GM23338 (cell line): ENCODE measurements at regions not wholly inside any gene's neighbourhood (a gene's known extent, or its start where the extent isn't known, plus 50 kb on each side); places are given as distances from the start of the nearest gene placed in this dataset.

ENCODE experiments used
- ATAC-seq: fragments of 200-7000 bp; cut with Tn5 transposase; 3 replicates; pipeline ENCODE4 v1.9.1; 2020
- DNase-seq: peaks from one replicate; pipeline ENCODE4 v3.0.0-alpha.2; 2015; ENCODE audit warnings: low spot score
- H2AFZ ChIP-seq: fragments of 200-600 bp; sonication (generic); 2 replicates; pipeline ENCODE4 v1.8.0; 2016; ENCODE audit warnings: antibody characterized with exemption, mild to moderate bottlenecking, moderate library complexity
- H3F3A ChIP-seq: fragments of 200-600 bp; sonication (generic); replicated peaks from 2 replicates; pipeline ENCODE4 v1.8.0; 2017; ENCODE audit warnings: antibody characterized with exemption, mixed run types, low read depth
- H3K27ac ChIP-seq: fragments of 200-600 bp; sonication (generic); 2 replicates; pipeline ENCODE4 v1.6.1; 2016; ENCODE audit warnings: low read depth
- H3K27me3 ChIP-seq: fragments of 200-600 bp; sonication (generic); 2 replicates; pipeline ENCODE4 v1.8.0; 2016; ENCODE audit warnings: mild to moderate bottlenecking, mixed run types, moderate library complexity; ENCODE audit not compliant: insufficient read depth
- H3K36me3 ChIP-seq: fragments of 200-600 bp; sonication (generic); 2 replicates; pipeline ENCODE4 v1.8.0; 2016; ENCODE audit warnings: mild to moderate bottlenecking; ENCODE audit not compliant: insufficient read depth
- H3K4me1 ChIP-seq: fragments of 200-600 bp; sonication (generic); 2 replicates; pipeline ENCODE4 v1.8.0; 2016; ENCODE audit warnings: mild to moderate bottlenecking, moderate library complexity; ENCODE audit not compliant: insufficient read depth
- H3K4me2 ChIP-seq: fragments of 200-600 bp; sonication (generic); 2 replicates; pipeline ENCODE4 v1.7.1; 2017; ENCODE audit warnings: mixed run types
- H3K4me3 ChIP-seq: fragments of 200-600 bp; sonication (generic); 2 replicates; pipeline ENCODE4 v1.6.1; 2016; ENCODE audit warnings: mixed run types
- H3K79me2 ChIP-seq: fragments of 200-600 bp; sonication (generic); replicated peaks from 2 replicates; pipeline ENCODE4 v1.8.0; 2017; ENCODE audit warnings: mild to moderate bottlenecking; ENCODE audit not compliant: insufficient read depth
- H3K9me2 ChIP-seq: fragments of 200-600 bp; sonication (generic); 2 replicates; pipeline ENCODE4 v1.8.0; 2017; ENCODE audit not compliant: insufficient read depth
- H4K20me1 ChIP-seq: fragments of 200-600 bp; sonication (generic); replicated peaks from 2 replicates; pipeline ENCODE4 v1.8.0; 2017; ENCODE audit warnings: mild to moderate bottlenecking; ENCODE audit not compliant: insufficient read depth
- H3K27ac Mint-ChIP-seq: 2 replicates; pipeline ENCODE4 v1.8.0; 2020; ENCODE audit warnings: inconsistent platforms, mild to moderate bottlenecking, moderate library complexity, mixed read lengths
- H3K27me3 Mint-ChIP-seq: 3 replicates; pipeline ENCODE4 v1.8.0; 2022; ENCODE audit warnings: low read depth, mild to moderate bottlenecking, moderate library complexity, mixed read lengths, inconsistent platforms; ENCODE audit not compliant: insufficient read depth, poor library complexity
- H3K36me3 Mint-ChIP-seq: 3 replicates; pipeline ENCODE4 v1.8.0; 2021; ENCODE audit warnings: low read depth, mild to moderate bottlenecking, inconsistent platforms, moderate library complexity, mixed read lengths
- H3K4me1 Mint-ChIP-seq: 3 replicates; pipeline ENCODE4 v1.8.0; 2020; ENCODE audit warnings: mild to moderate bottlenecking, inconsistent platforms, mixed read lengths
- H3K4me3 Mint-ChIP-seq: 3 replicates; pipeline ENCODE4 v1.8.0; 2021; ENCODE audit warnings: moderate library complexity, mild to moderate bottlenecking, inconsistent platforms, mixed read lengths
- H3K9me3 Mint-ChIP-seq: 3 replicates; pipeline ENCODE4 v1.8.0; 2020; ENCODE audit warnings: moderate library complexity, mild to moderate bottlenecking, inconsistent platforms, mixed read lengths
- CREB1 ChIP-seq: fragments of 250-450 bp; sonication (Bioruptor Pico); IDR thresholded peaks from 2 replicates; pipeline ENCODE4 v1.5.0; 2020; ENCODE audit warnings: low read depth, mild to moderate bottlenecking, moderate library complexity
- CTCF ChIP-seq, 2 experiments: fragments of 200-600 bp in 1 of 2; sonication (generic) in 1 of 2; conservative IDR thresholded peaks; 2 replicates each; pipeline versions ENCODE4 v1.5.1 to v1.6.1; 2016 to 2017; ENCODE audit warnings: antibody characterized with exemption in 2 of 2, low read depth in 2 of 2, mild to moderate bottlenecking in 2 of 2, moderate library complexity in 1 of 2
- ETS1 ChIP-seq: IDR thresholded peaks from 2 replicates; pipeline ENCODE4 v1.6.1; 2016; ENCODE audit warnings: antibody characterized with exemption
- EZH2 ChIP-seq: fragments of 200-600 bp; sonication (generic); IDR thresholded peaks from one replicate; pipeline ENCODE4 v1.8.0; 2017; ENCODE audit warnings: antibody characterized with exemption, mild to moderate bottlenecking, low read depth; ENCODE audit not compliant: unreplicated experiment
- EZH2phosphoT487 ChIP-seq: fragments of 200-600 bp; sonication (generic); IDR thresholded peaks from one replicate; pipeline ENCODE4 v1.8.1; 2018; ENCODE audit warnings: antibody characterized with exemption; ENCODE audit not compliant: unreplicated experiment
- JUNB ChIP-seq: IDR thresholded peaks from one replicate; pipeline ENCODE4 v1.6.1; 2016; ENCODE audit warnings: antibody characterized with exemption; ENCODE audit not compliant: unreplicated experiment
- NANOG ChIP-seq: IDR thresholded peaks from 2 replicates; pipeline ENCODE4 v1.6.1; 2016; ENCODE audit warnings: antibody characterized with exemption, borderline replicate concordance
- POLR2AphosphoS5 ChIP-seq: IDR thresholded peaks from 2 replicates; pipeline ENCODE4 v1.6.1; 2016; ENCODE audit warnings: antibody characterized with exemption, low read depth
- REST ChIP-seq: IDR thresholded peaks from one replicate; pipeline ENCODE4 v1.6.1; 2018; ENCODE audit warnings: antibody characterized with exemption; ENCODE audit not compliant: unreplicated experiment
- STAT1 ChIP-seq: IDR thresholded peaks from one replicate; pipeline ENCODE4 v1.6.1; 2016; ENCODE audit warnings: antibody characterized with exemption; ENCODE audit not compliant: unreplicated experiment
- ZNF114 ChIP-seq: fragments of 250-450 bp; sonication (Bioruptor Pico); IDR thresholded peaks from 2 replicates; pipeline ENCODE4 v1.5.0; 2020; ENCODE audit warnings: mild to moderate bottlenecking, moderate library complexity

GRCh38 chr2:37460896-37461229, 116.4 kb downstream of the QPCT start:
- ATAC-seq (no peak), DNase-seq (no peak)
- Histone ChIP-seq H3K4me1 (no peaks in the 10 kb centered on the region), H4K20me1 (no peaks in the 10 kb centered on the region), H3K27ac (no peak overlapping the region), H3F3A (no peaks in the 10 kb centered on the region), H3K9me2 (no peaks in the 10 kb centered on the region), H3K4me3 (no peak overlapping the region), H2AFZ (no peak overlapping the region), H3K79me2 (no peaks in the 10 kb centered on the region), H3K36me3 (no peaks in the 10 kb centered on the region), H3K4me2 (no peak overlapping the region), H3K27me3 (no peaks in the 10 kb centered on the region)
- H3K36me3 Mint-ChIP-seq = no peaks in the 10 kb centered on the region
- TF ChIP-seq CTCF (conservative IDR thresholded peaks at IDR 0.05; ENCODE audit: low read depth in 2 of 2) (no peak), ZNF114 (CRISPR knock-in tag) (no peak), CREB1 (CRISPR knock-in tag) (no peak), EZH2phosphoT487 (no peak), STAT1 (no peak), NANOG (no peak), POLR2AphosphoS5 (no peak), REST (no peak)
- H3K27me3 Mint-ChIP-seq = peaks cover 2% of the 10 kb centered on the region
- no peak overlapping the region for H3K4me3 Mint-ChIP-seq
- peaks cover 2% of the 10 kb centered on the region; the same call in 2 of the 3 replicates for H3K4me1 Mint-ChIP-seq
- no peaks in the 10 kb centered on the region for H3K9me3 Mint-ChIP-seq
- no peak overlapping the region for H3K27ac Mint-ChIP-seq

- no peak overlapping the region for H3K4me3 Mint-ChIP-seq
- Histone ChIP-seq H3F3A (no peaks in the 10 kb centered on the region), H3K9me2 (no peaks in the 10 kb centered on the region; the same call in 1 of the 2 replicates), H3K4me2 (no peak overlapping the region), H3K27me3 (no peaks in the 10 kb centered on the region), H3K4me1 (no peaks in the 10 kb centered on the region), H2AFZ (peak overlapping the region; percentile 7; the same call in 1 of the 2 replicates), H3K4me3 (no peak overlapping the region), H3K79me2 (no peaks in the 10 kb centered on the region), H3K36me3 (no peaks in the 10 kb centered on the region), H3K27ac (no peak overlapping the region), H4K20me1 (no peaks in the 10 kb centered on the region)
- H3K36me3 Mint-ChIP-seq = no peaks in the 10 kb centered on the region
- ATAC-seq (peak; percentile 48; the same call in 2 of the 3 replicates), DNase-seq (peak; percentile 5)
- TF ChIP-seq STAT1 (no peak), NANOG (no peak), REST (no peak), EZH2 (no peak), ETS1 (no peak), EZH2phosphoT487 (no peak), JUNB (no peak)
- H3K27me3 Mint-ChIP-seq = peaks cover 2% of the 10 kb centered on the region
- no peak overlapping the region for H3K27ac Mint-ChIP-seq
- H3K4me1 Mint-ChIP-seq = peaks cover 2% of the 10 kb centered on the region; the same call in 2 of the 3 replicates
- no peaks in the 10 kb centered on the region for H3K9me3 Mint-ChIP-seq
These were observed 119.6 kb downstream of the QPCT start for GRCh38 chr2:37464067-37464466.
